GM19468 (cell line): ENCODE measurements at regions not wholly inside any gene's neighbourhood (a gene's known extent, or its start where the extent isn't known, plus 50 kb on each side); places are given as distances from the start of the nearest gene placed in this dataset.

Experiments
- ATAC-seq: cut with Tn5 transposase; IDR thresholded peaks from one replicate; pipeline ENCODE4 v1.9.1; 2021; ENCODE audit warnings: mild to moderate bottlenecking, moderate library complexity, moderate number of reproducible peaks; ENCODE audit not compliant: unreplicated experiment; ENCODE audit errors: extremely low read depth

GRCh38 chr4:160251522-160252170 lies 1148.8 kb downstream of the RAPGEF2 start:
- ATAC-seq, result no peak

DNA sequence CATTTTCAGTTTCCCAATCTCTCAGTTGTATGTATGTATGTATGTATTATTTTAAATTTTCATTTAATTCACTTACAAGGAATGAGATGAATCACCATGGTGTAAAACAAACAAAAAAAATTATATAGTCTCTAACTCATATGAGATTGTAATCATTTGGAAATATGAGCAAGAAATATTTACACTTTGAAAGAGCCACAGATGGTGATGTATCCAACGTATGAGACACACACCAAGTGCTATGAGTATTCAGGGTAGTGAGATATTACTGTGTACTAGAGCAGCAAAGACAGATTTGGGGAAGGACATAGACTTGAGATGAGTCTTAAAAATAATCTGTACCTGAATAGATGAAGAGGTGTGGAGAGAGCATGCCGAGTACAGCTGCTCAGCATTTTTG lies 1154.4 kb downstream of the RAPGEF2 start:
- no peak for ATAC-seq

DNA sequence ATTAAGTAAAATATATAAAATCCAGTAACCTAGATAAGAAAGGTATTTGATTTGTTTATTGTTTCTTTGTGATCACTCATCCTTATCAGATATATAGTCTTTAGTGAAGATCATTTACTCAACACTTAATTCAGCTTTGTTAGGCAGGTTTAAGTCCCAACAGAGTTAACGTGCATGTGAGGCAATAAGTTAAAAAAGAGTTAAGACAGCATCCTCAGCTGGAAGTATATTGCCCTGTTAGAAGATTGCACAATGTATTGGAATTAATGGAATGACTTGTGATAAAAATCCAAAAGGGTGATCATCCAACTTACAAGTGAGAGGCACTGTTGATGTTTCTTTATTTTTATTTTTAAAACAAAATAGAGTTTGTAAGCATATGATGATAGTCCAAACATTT lies 1162.1 kb downstream of the RAPGEF2 start:
- ATAC-seq, result no peak

- ATAC-seq, result no peak
Measured at GRCh38 chr4:160265836-160266235, 1163.0 kb downstream of the RAPGEF2 start.

DNA sequence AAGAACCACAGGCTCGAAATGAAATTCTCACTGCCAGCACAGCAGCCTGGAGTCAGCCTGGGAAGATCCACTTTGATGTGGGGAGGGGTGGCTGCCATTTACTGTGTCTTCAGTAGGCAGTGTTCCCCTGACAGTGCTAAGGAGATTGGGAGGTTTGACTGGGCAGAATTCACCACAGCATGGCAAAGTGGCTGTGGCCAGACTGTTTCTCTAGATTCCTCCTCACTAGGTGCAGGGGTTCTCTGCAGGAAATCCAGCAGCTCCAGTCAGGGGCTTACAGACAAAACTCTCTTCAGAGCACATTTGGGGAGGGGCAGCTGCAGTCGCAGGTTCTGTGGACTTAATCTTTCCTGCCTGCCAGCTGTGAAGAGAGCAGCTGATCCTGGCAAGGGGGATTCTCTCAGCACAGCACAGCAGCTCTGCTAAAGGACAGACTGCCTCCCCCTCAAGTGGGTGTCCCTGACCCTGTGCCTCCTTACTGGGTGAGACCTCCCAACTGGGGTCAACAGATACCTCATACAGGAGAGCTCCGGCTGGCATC lies 1174.0 kb downstream of the RAPGEF2 start:
- ATAC-seq, result no peak

DNA sequence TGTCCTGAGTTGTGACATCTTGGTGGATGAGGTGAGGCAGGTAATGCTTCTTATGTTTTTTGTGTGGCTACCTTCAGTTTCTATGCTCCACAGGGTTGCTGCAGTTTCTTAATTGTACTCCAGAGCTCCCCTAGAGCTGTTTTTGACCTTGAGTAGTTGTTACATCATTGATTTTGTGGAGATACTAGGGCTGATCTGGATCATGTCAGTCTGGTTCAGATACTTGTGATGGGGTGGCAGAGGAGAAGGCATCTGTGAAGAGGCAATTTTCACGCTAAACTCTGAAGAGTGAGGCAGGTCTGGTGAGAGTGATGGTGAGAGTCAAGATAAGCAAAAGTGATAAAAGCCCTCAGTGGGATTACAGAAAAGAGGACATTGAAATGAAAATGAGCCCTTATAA lies 1180.2 kb downstream of the RAPGEF2 start:
- no peak for ATAC-seq

- ATAC-seq, result no peak
Measured at GRCh38 chr4:160284516-160284915, 1181.6 kb downstream of the RAPGEF2 start.

- ATAC-seq, result no peak
Measured at GRCh38 chr4:160286051-160286450, 1183.2 kb downstream of the RAPGEF2 start.

- no peak for ATAC-seq
Measured at GRCh38 chr4:160296476-160296875, 1193.6 kb downstream of the RAPGEF2 start.

DNA sequence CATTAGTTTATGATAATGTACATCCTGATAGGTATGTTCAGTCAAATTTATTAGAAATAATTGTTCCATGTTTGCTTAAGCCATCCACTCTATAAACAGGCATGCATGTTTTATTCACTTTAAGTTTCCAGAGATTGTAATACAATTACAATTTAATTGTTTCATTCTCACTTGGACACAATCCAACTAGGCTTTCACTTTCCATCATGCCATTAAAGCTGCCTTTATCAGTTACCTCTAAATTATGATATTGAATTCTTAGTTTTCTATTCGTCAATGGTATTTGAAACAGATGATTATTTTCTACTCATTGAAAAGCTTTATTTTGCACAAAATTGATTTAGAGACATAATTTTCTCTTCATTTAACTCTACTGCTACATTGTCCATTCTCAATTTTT lies 1196.3 kb downstream of the RAPGEF2 start:
- ATAC-seq, result no peak

- no peak for ATAC-seq
Measured at GRCh38 chr4:160299608-160300007, 1196.7 kb downstream of the RAPGEF2 start.

DNA sequence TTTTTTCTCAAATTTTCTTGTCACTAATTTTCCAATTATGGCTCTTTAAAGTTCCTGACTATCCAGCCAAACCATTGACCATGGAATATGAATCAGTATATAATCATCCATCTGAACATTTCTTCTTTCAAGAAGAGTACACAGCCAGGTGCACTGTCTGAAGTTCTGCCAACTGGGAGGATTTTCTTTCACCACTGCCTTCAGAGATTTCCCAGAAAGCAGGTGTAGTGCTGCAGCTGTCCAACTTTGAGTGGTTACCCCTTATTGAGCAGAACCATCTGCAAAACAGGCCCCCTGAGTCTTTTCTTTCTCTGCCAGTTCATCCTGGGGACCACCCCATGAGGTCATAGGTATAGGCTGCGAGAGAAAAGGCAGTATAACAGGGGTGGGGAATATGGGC lies 1213.2 kb downstream of the RAPGEF2 start:
- no peak for ATAC-seq

GRCh38 chr4:160318567-160319220 lies 1215.8 kb downstream of the RAPGEF2 start:
- no peak for ATAC-seq

- no peak for ATAC-seq
Measured at GRCh38 chr4:160319221-160319867, 1216.5 kb downstream of the RAPGEF2 start.

DNA sequence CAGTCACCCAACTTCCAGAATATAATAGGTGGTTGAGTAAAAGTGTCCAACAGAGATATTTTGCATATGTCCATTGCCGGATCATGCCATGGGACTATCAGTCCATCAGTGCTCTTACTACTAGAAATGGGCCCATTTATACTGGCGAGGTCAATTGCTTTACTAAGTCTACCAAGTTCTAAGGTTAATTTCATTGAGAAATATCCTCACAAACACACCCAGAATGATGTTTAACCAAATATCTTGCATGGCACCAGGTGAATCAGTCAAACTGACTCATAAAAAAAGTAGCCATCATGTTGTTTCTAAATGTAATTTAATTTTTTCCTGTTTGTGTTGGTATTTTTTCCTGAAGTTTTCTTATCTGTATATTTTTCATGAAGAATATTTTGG lies 1217.0 kb downstream of the RAPGEF2 start:
- no peak for ATAC-seq

GRCh38 chr4:160326110-160326509 lies 1223.2 kb downstream of the RAPGEF2 start:
- ATAC-seq, result no peak

DNA sequence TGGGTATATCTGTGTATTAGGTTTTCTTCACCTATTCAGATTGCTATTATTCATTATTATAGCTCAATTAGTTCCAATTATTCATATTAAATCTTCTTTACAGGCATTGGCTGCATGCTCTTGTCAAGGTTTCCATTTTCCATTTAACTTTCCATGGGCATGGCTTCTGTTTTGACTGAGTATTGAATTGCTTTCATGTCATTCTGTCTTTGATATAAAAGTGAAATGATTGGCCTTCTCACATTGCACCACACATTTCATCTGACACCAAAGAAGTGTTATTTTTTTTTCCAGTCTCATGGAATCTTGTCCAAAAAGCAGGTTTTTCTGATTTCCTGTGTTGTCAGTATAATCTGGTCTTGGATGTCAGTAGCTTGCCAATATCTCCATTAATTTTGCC lies 1244.3 kb downstream of the RAPGEF2 start:
- no peak for ATAC-seq

GRCh38 chr4:160350944-160351343 lies 1248.1 kb downstream of the RAPGEF2 start:
- ATAC-seq, result no peak

DNA sequence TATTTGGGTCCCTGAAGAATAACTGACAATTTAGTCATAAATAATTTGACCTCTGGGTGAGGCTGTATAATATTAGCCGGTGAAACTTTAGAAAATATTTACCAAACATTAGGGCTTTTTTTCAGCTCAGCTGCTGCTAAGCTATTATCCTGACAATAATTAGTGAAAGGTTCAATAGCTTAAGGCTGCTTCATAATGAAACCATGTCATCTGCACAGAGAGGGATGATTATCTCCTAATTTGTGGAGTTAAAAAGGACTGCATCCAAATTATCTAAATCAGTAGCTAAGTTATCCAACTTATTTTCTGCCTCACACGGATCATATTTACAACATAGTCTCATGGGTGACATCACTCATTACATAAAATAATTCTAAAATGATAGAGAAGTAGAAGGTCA lies 1249.8 kb downstream of the RAPGEF2 start:
- ATAC-seq, result no peak

DNA sequence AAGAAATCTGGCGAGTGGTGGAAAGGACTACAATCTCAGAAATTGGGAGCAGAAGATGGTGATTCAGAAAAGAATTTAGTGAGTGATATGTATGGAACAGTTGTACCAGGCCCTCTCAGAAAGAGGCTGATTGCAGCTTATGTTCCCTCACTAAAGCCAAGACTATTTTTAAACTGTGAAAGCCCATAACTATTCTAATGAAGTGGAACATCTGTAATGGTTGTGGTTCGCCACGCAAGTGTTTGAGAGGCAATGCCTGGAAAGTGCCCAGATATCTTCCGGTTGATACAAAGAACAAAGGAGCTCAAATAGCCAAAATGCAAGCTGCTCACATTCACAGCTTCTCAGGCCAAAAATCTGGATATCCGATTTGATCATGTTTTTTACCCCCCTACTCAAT lies 1250.7 kb downstream of the RAPGEF2 start:
- ATAC-seq, result no peak

GRCh38 chr4:160362478-160362877 lies 1259.6 kb downstream of the RAPGEF2 start:
- ATAC-seq, result no peak
